ENCODE measurements at regions not wholly inside any gene's neighbourhood (a gene's known extent, or its start where the extent isn't known, plus 50 kb on each side); places are given as distances from the start of the nearest gene placed in this dataset.

DNA sequence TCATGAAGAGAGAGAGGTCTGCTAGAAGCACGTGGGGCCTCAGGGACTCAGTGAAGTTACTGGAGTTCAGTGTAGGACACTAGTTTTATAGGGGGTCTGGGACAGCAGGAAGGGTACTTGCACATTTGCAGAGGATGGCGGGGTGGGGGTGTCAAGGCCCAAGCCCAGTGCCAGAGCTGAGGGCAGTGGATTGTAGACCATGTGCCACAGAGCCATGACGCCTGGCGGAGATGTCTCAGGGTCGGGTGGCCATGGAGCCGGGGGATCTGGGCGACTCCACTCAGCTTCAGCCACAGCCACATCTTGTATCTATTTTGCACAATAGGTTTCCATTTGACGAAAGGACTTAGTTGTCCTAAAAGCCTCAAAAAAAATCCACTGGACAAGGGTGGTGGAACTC, 50.4 kb upstream of the RGMA start:
- DNase-seq (ENCODE audit: low read depth in 2 of 2) = no peak
- TF ChIP-seq, protein P1, sequence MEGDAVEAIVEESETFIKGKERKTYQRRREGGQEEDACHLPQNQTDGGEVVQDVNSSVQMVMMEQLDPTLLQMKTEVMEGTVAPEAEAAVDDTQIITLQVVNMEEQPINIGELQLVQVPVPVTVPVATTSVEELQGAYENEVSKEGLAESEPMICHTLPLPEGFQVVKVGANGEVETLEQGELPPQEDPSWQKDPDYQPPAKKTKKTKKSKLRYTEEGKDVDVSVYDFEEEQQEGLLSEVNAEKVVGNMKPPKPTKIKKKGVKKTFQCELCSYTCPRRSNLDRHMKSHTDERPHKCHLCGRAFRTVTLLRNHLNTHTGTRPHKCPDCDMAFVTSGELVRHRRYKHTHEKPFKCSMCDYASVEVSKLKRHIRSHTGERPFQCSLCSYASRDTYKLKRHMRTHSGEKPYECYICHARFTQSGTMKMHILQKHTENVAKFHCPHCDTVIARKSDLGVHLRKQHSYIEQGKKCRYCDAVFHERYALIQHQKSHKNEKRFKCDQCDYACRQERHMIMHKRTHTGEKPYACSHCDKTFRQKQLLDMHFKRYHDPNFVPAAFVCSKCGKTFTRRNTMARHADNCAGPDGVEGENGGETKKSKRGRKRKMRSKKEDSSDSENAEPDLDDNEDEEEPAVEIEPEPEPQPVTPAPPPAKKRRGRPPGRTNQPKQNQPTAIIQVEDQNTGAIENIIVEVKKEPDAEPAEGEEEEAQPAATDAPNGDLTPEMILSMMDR (IDR thresholded peaks at IDR 0.05; ENCODE audit: low read depth, low read length) = no peak
- H3K4me3 ChIP-seq (replicated peaks in 1 of 2; ENCODE audit: low read depth in 2 of 2, low read length in 2 of 2) = no peak overlapping the region

DNA sequence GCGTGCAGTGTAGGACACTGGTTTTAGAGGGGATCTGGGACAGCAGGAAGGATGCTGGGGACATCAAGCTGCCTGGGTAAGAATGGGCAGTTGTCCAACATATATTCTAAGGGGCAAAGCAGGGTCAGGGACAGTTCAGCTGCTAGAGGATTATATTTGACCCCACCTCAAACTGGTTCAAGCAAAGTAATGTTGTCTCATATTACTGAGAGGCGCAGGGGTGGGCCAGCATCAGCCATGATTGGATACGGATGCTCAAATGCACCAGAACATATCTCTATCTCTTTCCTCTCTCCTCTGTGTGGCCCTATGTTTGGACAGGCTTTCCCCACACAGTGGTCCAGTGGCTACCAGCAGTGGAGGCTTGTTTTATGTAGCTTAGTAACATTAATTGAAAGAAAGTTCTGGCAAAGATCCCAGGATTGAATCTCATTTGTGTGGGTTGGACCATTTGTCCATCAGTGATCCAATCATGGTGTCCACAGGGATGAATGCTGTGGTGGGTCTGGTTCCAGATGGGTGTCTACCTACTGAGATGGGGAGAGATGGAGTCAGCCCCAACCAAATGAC, 49.8 kb upstream of the RGMA start:
- DNase-seq (ENCODE audit: low read depth in 2 of 2) = no peak
- H3K4me3 ChIP-seq (replicated peaks in 1 of 2; ENCODE audit: low read depth in 2 of 2, low read length in 2 of 2) = no peak overlapping the region
- TF ChIP-seq, protein P1 (IDR thresholded peaks at IDR 0.05; ENCODE audit: low read depth, low read length) = no peak

Data from cardiac fibroblast (primary cell).